ENCODE measurements at regions not wholly inside any gene's neighbourhood (a gene's known extent, or its start where the extent isn't known, plus 50 kb on each side); places are given as distances from the start of the nearest gene placed in this dataset.

GRCh38 chr9:87259543-87260518, 237.8 kb upstream of the DAPK1 start:
- no peak for DNase-seq

GRCh38 chr9:87263291-87263690, 234.4 kb upstream of the DAPK1 start:
- peak; percentile 9 for DNase-seq

GRCh38 chr9:87266697-87267096, 231.0 kb upstream of the DAPK1 start:
- no peak for DNase-seq

- DNase-seq, result no peak
These were observed 230.2 kb upstream of the DAPK1 start for GRCh38 chr9:87267251-87268070.

GRCh38 chr9:87269296-87270176, 228.1 kb upstream of the DAPK1 start:
- no peak for DNase-seq

GRCh38 chr9:87270221-87270847, 227.3 kb upstream of the DAPK1 start:
- DNase-seq, result no peak

- DNase-seq, result no peak
These were observed 226.8 kb upstream of the DAPK1 start for GRCh38 chr9:87270848-87271234.

GRCh38 chr9:87271696-87272477, 225.8 kb upstream of the DAPK1 start:
- no peak for DNase-seq

- DNase-seq, result no peak
These were observed 222.5 kb upstream of the DAPK1 start for GRCh38 chr9:87275047-87275725.

- DNase-seq, result no peak
These were observed 221.3 kb upstream of the DAPK1 start for GRCh38 chr9:87276327-87276841.

GRCh38 chr9:87276851-87277261, 220.8 kb upstream of the DAPK1 start:
- no peak for DNase-seq

- no peak for DNase-seq
These were observed 220.3 kb upstream of the DAPK1 start for GRCh38 chr9:87277346-87277745.

- DNase-seq, result no peak
These were observed 218.5 kb upstream of the DAPK1 start for GRCh38 chr9:87278971-87279733.

- no peak for DNase-seq
These were observed 217.2 kb upstream of the DAPK1 start for GRCh38 chr9:87280421-87280820.

GRCh38 chr9:87282538-87282937, 215.1 kb upstream of the DAPK1 start:
- no peak for DNase-seq

GRCh38 chr9:87283585-87283984, 214.1 kb upstream of the DAPK1 start:
- no peak for DNase-seq

GRCh38 chr9:87285183-87285850, 212.3 kb upstream of the DAPK1 start:
- DNase-seq, result no peak

- no peak for DNase-seq
These were observed 211.2 kb upstream of the DAPK1 start for GRCh38 chr9:87286506-87286905.

All from hematopoietic multipotent progenitor cell treated with erythropoietin and hydrocortisone succinate and interleukin-3 and kit ligand, for 4 days (in vitro differentiated cells).